ENCODE measurements at regions not wholly inside any gene's neighbourhood (a gene's known extent, or its start where the extent isn't known, plus 50 kb on each side); places are given as distances from the start of the nearest gene placed in this dataset.
A peak's percentile ranks its signal among the peaks of the same experiment; 100 is the strongest.

GRCh38 chr2:164439885-164440284 lies 181.4 kb downstream of the GRB14 start:
- no peak for DNase-seq (ENCODE audit: low read depth in 1 of 2, low spot score in 2 of 2)
- Histone ChIP-seq H3K27me3 (replicated peaks) (no peaks in the 10 kb centered on the region), H3K36me3 (no peaks in the 10 kb centered on the region), H3K4me3 (no peak overlapping the region), H3K27ac (no peak overlapping the region), H3K4me1 (replicated peaks) (no peaks in the 10 kb centered on the region), H3K9me3 (replicated peaks) (no peaks in the 10 kb centered on the region)

- no peak for DNase-seq (ENCODE audit: low read depth in 1 of 2, low spot score in 2 of 2)
These were observed 182.0 kb downstream of the GRB14 start for GRCh38 chr2:164439235-164439634.

GRCh38 chr2:164438490-164439205 lies 182.6 kb downstream of the GRB14 start:
- H3K27me3 ChIP-seq (replicated peaks) = no peaks in the 10 kb centered on the region
- DNase-seq (ENCODE audit: low read depth in 1 of 2, low spot score in 2 of 2) = no peak
- no peak overlapping the region for H3K4me3 ChIP-seq
- no peak overlapping the region for H3K27ac ChIP-seq
- no peaks in the 10 kb centered on the region for H3K9me3 ChIP-seq (replicated peaks)
- H3K36me3 ChIP-seq = no peaks in the 10 kb centered on the region
- no peaks in the 10 kb centered on the region for H3K4me1 ChIP-seq (replicated peaks)

More at GRCh38 chr2:164439235-164439634, 182.0 kb downstream of the GRB14 start:
- Histone ChIP-seq H3K4me3 (no peak overlapping the region), H3K27ac (no peak overlapping the region), H3K9me3 (replicated peaks) (no peaks in the 10 kb centered on the region), H3K36me3 (no peaks in the 10 kb centered on the region), H3K27me3 (replicated peaks) (no peaks in the 10 kb centered on the region), H3K4me1 (replicated peaks) (no peaks in the 10 kb centered on the region)

- Histone ChIP-seq H3K36me3 (no peaks in the 10 kb centered on the region), H3K4me1 (replicated peaks) (no peaks in the 10 kb centered on the region), H3K27ac (no peak overlapping the region), H3K27me3 (replicated peaks) (no peaks in the 10 kb centered on the region), H3K4me3 (no peak overlapping the region), H3K9me3 (replicated peaks) (no peaks in the 10 kb centered on the region)
- DNase-seq (ENCODE audit: low read depth in 1 of 2, low spot score in 2 of 2) = no peak
These were observed 185.2 kb downstream of the GRB14 start for GRCh38 chr2:164436131-164436530.

GRCh38 chr2:164430166-164430783 lies 191.0 kb downstream of the GRB14 start:
- no peaks in the 10 kb centered on the region for H3K4me1 ChIP-seq (replicated peaks)
- peak in 1 of 2 experiments; percentile 15 for DNase-seq (ENCODE audit: low read depth in 1 of 2, low spot score in 2 of 2)
- H3K36me3 ChIP-seq = no peaks in the 10 kb centered on the region
- H3K4me3 ChIP-seq = no peak overlapping the region
- H3K27me3 ChIP-seq (replicated peaks) = no peaks in the 10 kb centered on the region
- H3K9me3 ChIP-seq (replicated peaks) = no peaks in the 10 kb centered on the region
- no peak overlapping the region for H3K27ac ChIP-seq

GRCh38 chr2:164429354-164429753 lies 191.9 kb downstream of the GRB14 start:
- Histone ChIP-seq H3K4me1 (replicated peaks) (no peaks in the 10 kb centered on the region), H3K27me3 (replicated peaks) (no peaks in the 10 kb centered on the region), H3K27ac (no peak overlapping the region), H3K9me3 (replicated peaks) (no peaks in the 10 kb centered on the region), H3K4me3 (no peak overlapping the region), H3K36me3 (no peaks in the 10 kb centered on the region)
- DNase-seq (ENCODE audit: low read depth in 1 of 2, low spot score in 2 of 2) = no peak

GRCh38 chr2:164427111-164427510 lies 194.2 kb downstream of the GRB14 start:
- no peak overlapping the region for H3K4me3 ChIP-seq
- no peak overlapping the region for H3K27ac ChIP-seq
- H3K9me3 ChIP-seq (replicated peaks) = no peaks in the 10 kb centered on the region
- DNase-seq (ENCODE audit: low read depth in 1 of 2, low spot score in 2 of 2) = no peak
- H3K36me3 ChIP-seq = no peaks in the 10 kb centered on the region
- no peaks in the 10 kb centered on the region for H3K4me1 ChIP-seq (replicated peaks)
- no peaks in the 10 kb centered on the region for H3K27me3 ChIP-seq (replicated peaks)

GRCh38 chr2:164420787-164421186 lies 200.5 kb downstream of the GRB14 start:
- Histone ChIP-seq H3K36me3 (no peaks in the 10 kb centered on the region), H3K4me3 (no peak overlapping the region), H3K4me1 (replicated peaks) (no peaks in the 10 kb centered on the region), H3K9me3 (replicated peaks) (no peaks in the 10 kb centered on the region), H3K27ac (no peak overlapping the region), H3K27me3 (replicated peaks) (peaks cover 3% of the 10 kb centered on the region; the same call in 1 of the 2 replicates)
- no peak for DNase-seq (ENCODE audit: low read depth in 1 of 2, low spot score in 2 of 2)

- DNase-seq (ENCODE audit: low read depth in 1 of 2, low spot score in 2 of 2) = no peak
- H3K27ac ChIP-seq = no peak overlapping the region
- no peaks in the 10 kb centered on the region for H3K27me3 ChIP-seq (replicated peaks)
- no peaks in the 10 kb centered on the region for H3K4me1 ChIP-seq (replicated peaks)
- H3K9me3 ChIP-seq (replicated peaks) = no peaks in the 10 kb centered on the region
- no peaks in the 10 kb centered on the region for H3K36me3 ChIP-seq
- no peak overlapping the region for H3K4me3 ChIP-seq
These were observed 208.5 kb downstream of the GRB14 start for GRCh38 chr2:164412831-164413230.

- H3K36me3 ChIP-seq = no peaks in the 10 kb centered on the region
- no peaks in the 10 kb centered on the region for H3K27me3 ChIP-seq (replicated peaks)
- H3K9me3 ChIP-seq (replicated peaks) = no peaks in the 10 kb centered on the region
- peaks cover 14% of the 10 kb centered on the region for H3K4me1 ChIP-seq (replicated peaks)
- no peak overlapping the region for H3K4me3 ChIP-seq
- H3K27ac ChIP-seq = no peak overlapping the region
- DNase-seq (ENCODE audit: low read depth in 1 of 2, low spot score in 2 of 2) = no peak
These were observed 231.9 kb downstream of the GRB14 start for GRCh38 chr2:164389411-164389810.

- Histone ChIP-seq H3K4me3 (no peak overlapping the region), H3K9me3 (replicated peaks) (no peaks in the 10 kb centered on the region), H3K27me3 (replicated peaks) (no peaks in the 10 kb centered on the region), H3K36me3 (no peaks in the 10 kb centered on the region), H3K27ac (peak overlapping the region; percentile 63), H3K4me1 (replicated peaks) (peaks cover 14% of the 10 kb centered on the region)
- DNase-seq (ENCODE audit: low read depth in 1 of 2, low spot score in 2 of 2) = peak; percentile 72 to 74
These were observed 232.8 kb downstream of the GRB14 start for GRCh38 chr2:164388511-164388910.

- Histone ChIP-seq H3K4me3 (no peak overlapping the region), H3K4me1 (replicated peaks) (peaks cover 14% of the 10 kb centered on the region), H3K27ac (no peak overlapping the region), H3K27me3 (replicated peaks) (no peaks in the 10 kb centered on the region), H3K9me3 (replicated peaks) (no peaks in the 10 kb centered on the region), H3K36me3 (no peaks in the 10 kb centered on the region)
- DNase-seq (ENCODE audit: low read depth in 1 of 2, low spot score in 2 of 2) = no peak
These were observed 235.1 kb downstream of the GRB14 start for GRCh38 chr2:164386231-164386630.

GRCh38 chr2:164384434-164384833 lies 236.8 kb downstream of the GRB14 start:
- no peak for DNase-seq (ENCODE audit: low read depth in 1 of 2, low spot score in 2 of 2)
- Histone ChIP-seq H3K4me1 (replicated peaks) (peaks cover 14% of the 10 kb centered on the region), H3K27me3 (replicated peaks) (no peaks in the 10 kb centered on the region), H3K4me3 (no peak overlapping the region), H3K9me3 (replicated peaks) (no peaks in the 10 kb centered on the region), H3K27ac (no peak overlapping the region), H3K36me3 (no peaks in the 10 kb centered on the region)

GRCh38 chr2:164371916-164372315 lies 249.4 kb downstream of the GRB14 start:
- no peak overlapping the region for H3K4me3 ChIP-seq
- no peaks in the 10 kb centered on the region for H3K27me3 ChIP-seq (replicated peaks)
- no peaks in the 10 kb centered on the region for H3K36me3 ChIP-seq
- no peaks in the 10 kb centered on the region for H3K4me1 ChIP-seq (replicated peaks)
- DNase-seq (ENCODE audit: low read depth in 1 of 2, low spot score in 2 of 2) = no peak
- no peak overlapping the region for H3K27ac ChIP-seq
- no peaks in the 10 kb centered on the region; the same call in 1 of the 2 replicates for H3K9me3 ChIP-seq (replicated peaks)
